WTC11 (cell line): ENCODE measurements at regions not wholly inside any gene's neighbourhood (a gene's known extent, or its start where the extent isn't known, plus 50 kb on each side); places are given as distances from the start of the nearest gene placed in this dataset.

Source experiments
- AFF4 ChIP-seq: sonication (generic); formaldehyde crosslinking; IDR thresholded peaks from 2 replicates; pipeline ENCODE4 v1.8.1; 2023; ENCODE audit warnings: mild to moderate bottlenecking, missing genetic modification reagents, borderline replicate concordance
- CTCF ChIP-seq: fragments of 200-600 bp; IDR thresholded peaks from 2 replicates; pipeline ENCODE4 v1.8.0; 2022; ENCODE audit warnings: antibody characterized with exemption
- ELF4 ChIP-seq: sonication (generic); formaldehyde crosslinking; IDR thresholded peaks from 2 replicates; pipeline ENCODE4 v1.8.1; 2022; ENCODE audit warnings: low read depth, mild to moderate bottlenecking, moderate library complexity, missing genetic modification reagents
- JUN ChIP-seq: sonication (generic); formaldehyde crosslinking; IDR thresholded peaks from 2 replicates; pipeline ENCODE4 v1.8.0; 2023; ENCODE audit warnings: mild to moderate bottlenecking, missing genetic modification reagents
- MAX ChIP-seq: sonication (generic); formaldehyde crosslinking; IDR thresholded peaks from 2 replicates; pipeline ENCODE4 v1.8.0; 2022; ENCODE audit warnings: mild to moderate bottlenecking, missing genetic modification reagents
- SP1 ChIP-seq: sonication (generic); formaldehyde crosslinking; conservative IDR thresholded peaks from 2 replicates; pipeline ENCODE4 v1.8.1; 2022; ENCODE audit warnings: missing genetic modification reagents
- ZMAT4 ChIP-seq: fragments of 250-450 bp; sonication (Bioruptor Pico); IDR thresholded peaks from 2 replicates; pipeline ENCODE4 v1.9.0; 2021; ENCODE audit warnings: mild to moderate bottlenecking
- ZNF396 ChIP-seq: fragments of 250-450 bp; sonication (Bioruptor Pico); IDR thresholded peaks from 2 replicates; pipeline ENCODE4 v1.8.0; 2021; ENCODE audit warnings: mild to moderate bottlenecking, moderate library complexity, borderline replicate concordance
- ZNF425 ChIP-seq: fragments of 250-450 bp; sonication (Bioruptor Pico); conservative IDR thresholded peaks from 2 replicates; pipeline ENCODE4 v1.9.0; 2021; ENCODE audit warnings: mild to moderate bottlenecking
- ZNF532 ChIP-seq: fragments of 250-450 bp; sonication (Bioruptor Pico); IDR thresholded peaks from 2 replicates; pipeline ENCODE4 v1.9.0; 2021; ENCODE audit warnings: mild to moderate bottlenecking, borderline replicate concordance

DNA sequence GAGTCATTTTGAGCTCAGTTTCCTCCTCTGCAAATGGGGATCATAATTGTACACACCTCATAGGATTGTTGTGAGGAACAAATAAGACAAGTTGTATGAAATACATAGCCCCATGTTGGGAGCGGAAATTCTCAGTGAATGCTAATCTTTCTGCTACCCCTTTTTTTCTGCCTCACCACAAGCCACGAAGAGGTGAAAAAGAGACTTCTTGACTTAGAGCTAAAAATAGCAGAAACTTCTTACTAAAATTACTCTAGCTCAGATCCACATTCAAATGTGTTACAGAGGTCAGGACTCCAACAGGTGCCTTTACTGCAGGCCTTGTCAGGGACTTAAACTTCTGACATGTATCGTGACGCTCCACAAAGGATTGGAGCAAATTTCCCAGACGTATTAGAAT is 128.5 kb downstream of the MIAT start:
- no peak for TF ChIP-seq ZNF425 (CRISPR knock-in tag)
- TF ChIP-seq AFF4 (CRISPR knock-in tag): no peak
- TF ChIP-seq CTCF: no peak
- no peak for TF ChIP-seq ZNF532 (CRISPR knock-in tag)
- TF ChIP-seq JUN (CRISPR knock-in tag): no peak
- TF ChIP-seq MAX (CRISPR knock-in tag): no peak
- TF ChIP-seq ZNF396: no peak
- no peak for TF ChIP-seq SP1 (CRISPR knock-in tag)
- no peak for TF ChIP-seq ELF4 (CRISPR knock-in tag)
- no peak for TF ChIP-seq ZMAT4
